ENCODE measurements at regions not wholly inside any gene's neighbourhood (a gene's known extent, or its start where the extent isn't known, plus 50 kb on each side); places are given as distances from the start of the nearest gene placed in this dataset.

DNA sequence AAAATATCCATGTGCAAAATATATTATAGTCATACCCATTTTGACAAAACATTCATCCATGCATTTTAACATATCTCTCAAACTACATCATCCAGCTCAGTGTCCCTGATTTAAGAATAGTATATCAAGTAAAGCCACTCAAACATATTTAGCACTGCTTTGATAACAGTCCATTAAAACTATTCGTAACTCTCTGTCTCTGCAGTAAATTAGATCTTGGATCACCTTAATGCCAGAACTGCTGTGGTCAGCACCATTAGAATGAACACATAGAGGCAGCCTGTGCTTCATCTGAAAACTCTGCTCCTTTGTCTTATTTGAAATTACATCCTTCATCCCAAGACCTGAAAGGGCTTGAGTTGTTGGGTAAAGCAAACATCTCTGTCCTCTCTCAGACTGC lies 234.0 kb downstream of the MBD2 start:
- TF ChIP-seq POLR2A (IDR thresholded peaks at IDR 0.05) (no peak), CTCF (IDR thresholded peaks at IDR 0.05) (no peak)
